AG10803 (cell line): ENCODE measurements at regions not wholly inside any gene's neighbourhood (a gene's known extent, or its start where the extent isn't known, plus 50 kb on each side); places are given as distances from the start of the nearest gene placed in this dataset.

Experiments used
- DNase-seq: peaks from one replicate; pipeline ENCODE4 v3.0.0; 2010; ENCODE audit warnings: low read depth
- H3K4me3 ChIP-seq: 2 replicates; pipeline ENCODE4 v1.5.1; 2011; ENCODE audit warnings: mild to moderate bottlenecking, low read length, control low read depth
- TF ChIP-seq, protein P1 (sequence below): conservative IDR thresholded peaks from 2 replicates; pipeline ENCODE4 v1.5.1; 2011; ENCODE audit warnings: mild to moderate bottlenecking, low read length, control low read depth, inconsistent platforms

DNA sequence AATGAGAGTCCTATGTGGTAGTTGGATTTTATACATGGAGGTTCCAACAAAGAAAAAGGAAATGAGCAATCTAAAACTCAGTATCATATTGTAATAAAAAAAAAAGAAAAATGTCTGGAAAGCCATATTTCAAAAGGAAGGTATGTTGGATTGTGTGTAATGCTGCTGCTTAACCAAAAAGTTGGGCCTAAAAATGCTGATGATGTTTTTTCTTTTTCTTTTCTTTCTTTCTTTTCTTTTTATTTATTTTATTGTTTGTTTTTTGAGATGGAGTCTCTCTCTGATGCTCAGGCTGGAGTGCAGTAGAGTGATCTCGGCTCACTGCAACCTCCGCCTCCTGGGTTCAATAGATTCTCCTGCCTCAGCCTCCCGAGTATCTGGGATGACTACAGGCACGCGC, 1424.0 kb upstream of the CDH6 start:
- DNase-seq, result no peak
- TF ChIP-seq, protein P1, sequence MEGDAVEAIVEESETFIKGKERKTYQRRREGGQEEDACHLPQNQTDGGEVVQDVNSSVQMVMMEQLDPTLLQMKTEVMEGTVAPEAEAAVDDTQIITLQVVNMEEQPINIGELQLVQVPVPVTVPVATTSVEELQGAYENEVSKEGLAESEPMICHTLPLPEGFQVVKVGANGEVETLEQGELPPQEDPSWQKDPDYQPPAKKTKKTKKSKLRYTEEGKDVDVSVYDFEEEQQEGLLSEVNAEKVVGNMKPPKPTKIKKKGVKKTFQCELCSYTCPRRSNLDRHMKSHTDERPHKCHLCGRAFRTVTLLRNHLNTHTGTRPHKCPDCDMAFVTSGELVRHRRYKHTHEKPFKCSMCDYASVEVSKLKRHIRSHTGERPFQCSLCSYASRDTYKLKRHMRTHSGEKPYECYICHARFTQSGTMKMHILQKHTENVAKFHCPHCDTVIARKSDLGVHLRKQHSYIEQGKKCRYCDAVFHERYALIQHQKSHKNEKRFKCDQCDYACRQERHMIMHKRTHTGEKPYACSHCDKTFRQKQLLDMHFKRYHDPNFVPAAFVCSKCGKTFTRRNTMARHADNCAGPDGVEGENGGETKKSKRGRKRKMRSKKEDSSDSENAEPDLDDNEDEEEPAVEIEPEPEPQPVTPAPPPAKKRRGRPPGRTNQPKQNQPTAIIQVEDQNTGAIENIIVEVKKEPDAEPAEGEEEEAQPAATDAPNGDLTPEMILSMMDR, result no peak
- H3K4me3 ChIP-seq, result no peak overlapping the region

DNA sequence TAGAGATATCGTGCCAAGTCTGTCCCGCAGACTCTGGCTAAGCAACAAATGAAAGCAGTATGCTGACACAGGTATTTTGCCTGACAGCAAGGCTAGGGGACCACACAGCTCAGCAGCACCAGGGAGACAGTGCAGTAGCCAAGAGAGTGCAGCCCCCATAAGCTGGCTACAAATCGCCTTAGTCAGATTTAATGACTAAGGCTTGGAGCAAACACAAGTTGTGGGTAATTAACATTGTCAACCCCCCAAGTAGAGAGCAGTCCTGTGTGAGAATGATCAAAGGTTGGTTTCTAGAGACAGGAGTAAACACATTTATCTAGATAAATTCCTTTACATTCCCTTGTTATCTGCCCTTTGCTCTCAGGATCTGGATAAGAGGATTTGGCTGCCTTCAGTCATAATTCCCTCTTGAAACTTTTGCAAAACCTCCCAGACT, 1434.5 kb upstream of the CDH6 start:
- H3K4me3 ChIP-seq, result no peak overlapping the region
- DNase-seq, result no peak
- TF ChIP-seq, protein P1, result no peak

DNA sequence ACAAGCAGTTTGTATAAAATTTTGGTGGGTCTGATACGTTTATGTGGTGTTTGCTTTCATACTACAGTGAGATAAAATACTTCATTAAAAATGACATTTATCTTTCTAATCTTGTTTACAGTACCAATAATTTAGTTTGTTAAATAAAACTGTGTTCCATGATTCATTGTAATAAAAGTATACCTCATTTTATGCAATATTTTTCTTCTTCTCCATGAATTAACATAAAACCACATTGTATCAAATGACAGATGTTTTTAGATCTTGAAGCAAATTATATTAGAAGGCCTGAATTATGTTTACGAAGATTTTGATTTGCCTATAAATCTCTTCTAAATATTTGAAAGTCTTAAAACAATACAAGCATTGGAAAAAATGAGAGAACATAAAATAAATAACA, 1443.0 kb upstream of the CDH6 start:
- TF ChIP-seq, protein P1, result no peak
- no peak for DNase-seq
- H3K4me3 ChIP-seq, result no peak overlapping the region

DNA sequence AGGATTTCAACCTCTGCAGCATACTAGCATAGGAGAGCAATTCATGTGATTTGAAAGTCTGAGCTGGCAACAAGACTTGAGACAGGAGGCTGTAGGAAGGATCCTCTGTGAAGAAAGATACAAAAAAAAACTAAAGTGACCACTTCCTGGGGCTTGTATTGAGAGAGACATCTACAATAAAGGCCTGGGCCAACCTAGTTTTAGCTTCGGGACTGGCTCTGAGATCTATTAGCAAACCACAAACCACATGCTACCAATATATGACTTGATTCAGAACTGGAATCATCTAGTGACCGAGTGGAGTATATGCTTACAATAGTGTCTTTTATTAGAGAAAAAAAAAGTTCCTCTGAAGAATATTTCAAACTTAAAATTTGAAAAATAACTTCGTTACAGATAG, 1448.9 kb upstream of the CDH6 start:
- DNase-seq, result no peak
- TF ChIP-seq, protein P1, result no peak
- H3K4me3 ChIP-seq, result no peak overlapping the region

GRCh38 chr5:29720954-29721353, 1472.5 kb upstream of the CDH6 start:
- TF ChIP-seq, protein P1, result no peak
- no peak for DNase-seq

GRCh38 chr5:29719171-29719570, 1474.3 kb upstream of the CDH6 start:
- TF ChIP-seq, protein P1, result no peak
- no peak for DNase-seq
- H3K4me3 ChIP-seq, result no peak overlapping the region

More at GRCh38 chr5:29720954-29721353, 1472.5 kb upstream of the CDH6 start:
- no peak overlapping the region for H3K4me3 ChIP-seq

- no peak for DNase-seq
- no peak overlapping the region for H3K4me3 ChIP-seq
- TF ChIP-seq, protein P1, result no peak
Measured at GRCh38 chr5:29715167-29715566, 1478.3 kb upstream of the CDH6 start.
